ENCODE measurements at regions not wholly inside any gene's neighbourhood (a gene's known extent, or its start where the extent isn't known, plus 50 kb on each side); places are given as distances from the start of the nearest gene placed in this dataset.

DNA sequence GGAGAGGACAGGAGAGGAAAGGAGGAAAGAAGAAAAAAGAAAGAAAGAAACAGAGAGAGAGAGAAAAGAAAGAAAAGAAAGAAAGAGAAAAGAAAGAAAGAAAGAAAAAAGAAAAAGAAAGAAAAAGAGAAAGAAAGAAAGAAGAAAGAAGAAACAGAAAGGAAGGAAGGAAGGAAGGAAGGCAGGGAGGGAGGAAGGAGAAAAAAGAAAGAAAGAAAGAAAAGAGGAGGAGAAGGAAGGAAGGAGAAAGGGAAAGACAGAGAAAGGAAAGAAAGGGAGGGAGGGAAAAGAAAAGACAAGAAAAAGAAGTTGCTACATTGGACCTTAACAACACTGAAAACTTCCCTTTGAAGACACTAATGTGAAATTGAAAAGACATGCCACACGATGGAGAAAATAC, 56.6 kb upstream of the CCL2 start:
- WGBS (ENCODE audit: insufficient coverage, insufficient replicate concordance, low lambda C conversion rate, missing lambda C conversion rate): 0% methylated on average over 1 of the region's 1 CpG
- Histone ChIP-seq H2AFZ (ENCODE audit: control insufficient read depth, low read depth, low read length) (no peak overlapping the region), H3K9me3 (replicated peaks; ENCODE audit: control insufficient read depth, insufficient read depth, low read length) (peaks cover 2% of the 10 kb centered on the region; the same call in 1 of the 3 replicates), H3K27ac (ENCODE audit: control insufficient read depth, insufficient read depth) (no peak overlapping the region), H3K4me2 (ENCODE audit: control insufficient read depth, insufficient read depth) (no peak overlapping the region), H3K36me3 (ENCODE audit: control insufficient read depth in 2 of 2, insufficient read depth in 2 of 2, low read length in 1 of 2) (no peaks in the 10 kb centered on the region), H3K9ac (ENCODE audit: control insufficient read depth, insufficient read depth, low read length) (no peak overlapping the region), H4K20me1 (ENCODE audit: control insufficient read depth, insufficient read depth) (no peaks in the 10 kb centered on the region), H3K79me2 (ENCODE audit: control insufficient read depth, insufficient read depth, low read length) (no peaks in the 10 kb centered on the region), H3K27me3 (replicated peaks in 1 of 2; ENCODE audit: control insufficient read depth in 2 of 2, insufficient read depth in 2 of 2, low read length in 1 of 2) (no peaks in the 10 kb centered on the region; a peak in 1 of 4 replicates), H3K4me1 (ENCODE audit: control insufficient read depth, insufficient read depth, low read length) (no peaks in the 10 kb centered on the region), H3K4me3 (no peak overlapping the region)
- in situ Hi-C loops (cut with MboI): no loop called here
- TF ChIP-seq, protein P1, sequence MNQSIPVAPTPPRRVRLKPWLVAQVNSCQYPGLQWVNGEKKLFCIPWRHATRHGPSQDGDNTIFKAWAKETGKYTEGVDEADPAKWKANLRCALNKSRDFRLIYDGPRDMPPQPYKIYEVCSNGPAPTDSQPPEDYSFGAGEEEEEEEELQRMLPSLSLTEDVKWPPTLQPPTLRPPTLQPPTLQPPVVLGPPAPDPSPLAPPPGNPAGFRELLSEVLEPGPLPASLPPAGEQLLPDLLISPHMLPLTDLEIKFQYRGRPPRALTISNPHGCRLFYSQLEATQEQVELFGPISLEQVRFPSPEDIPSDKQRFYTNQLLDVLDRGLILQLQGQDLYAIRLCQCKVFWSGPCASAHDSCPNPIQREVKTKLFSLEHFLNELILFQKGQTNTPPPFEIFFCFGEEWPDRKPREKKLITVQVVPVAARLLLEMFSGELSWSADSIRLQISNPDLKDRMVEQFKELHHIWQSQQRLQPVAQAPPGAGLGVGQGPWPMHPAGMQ (IDR thresholded peaks at IDR 0.05; ENCODE audit: borderline replicate concordance): no peak
- no peak for TF ChIP-seq POU2F2 (IDR thresholded peaks at IDR 0.05; ENCODE audit: borderline replicate concordance, low read depth, low read length)
- no peak for TF ChIP-seq NFYA (IDR thresholded peaks at IDR 0.05; ENCODE audit: borderline replicate concordance, low read depth, low read length)
- TF ChIP-seq IRF4 (IDR thresholded peaks at IDR 0.05; ENCODE audit: low read depth, low read length): no peak
- TF ChIP-seq PAX5 (IDR thresholded peaks at IDR 0.05; ENCODE audit: borderline replicate concordance, low read depth, low read length): no peak
- TF ChIP-seq MEF2B (IDR thresholded peaks at IDR 0.05; ENCODE audit: partially characterized antibody, poor library complexity, severe bottlenecking): no peak
- TF ChIP-seq IKZF2 (IDR thresholded peaks at IDR 0.05): no peak
- no peak for TF ChIP-seq CREB1 (IDR thresholded peaks at IDR 0.05; ENCODE audit: low read depth)
- FAIRE-seq (no peak), DNase-seq (ENCODE audit: low read depth, low spot score) (no peak), ATAC-seq (no peak)
- BruUV-seq (replicated peaks): no TSS peak
- ChIA-PET POLR2A (no interaction called here), RAD21 (ENCODE audit: unreplicated experiment) (interaction anchor here (0.7 kb wide), 1 partner anchor 79 kb away, joined by 3 read pairs; no protein-coding TSS in a partner anchor), CTCF (interaction anchor here (0.8 to 8.7 kb wide), 2 partner anchors 162 to 185 kb away, joined by 3 to 264 read pairs; partner anchors contain the start of gene CCL1), SMC1A (ENCODE audit: uncharacterized antibody, unreplicated experiment) (interaction anchor here (0.7 to 1.4 kb wide), 4 partner anchors 163 to 648 kb away, joined by 3 to 4 read pairs (median 3); no protein-coding TSS in a partner anchor)
- intact Hi-C loops (cut with micrococcal nuclease; ENCODE audit: unreplicated experiment): no loop called here

Measured in GM12878 (cell line).